Endodermal cell (in vitro differentiated cells): ENCODE measurements at regions not wholly inside any gene's neighbourhood (a gene's known extent, or its start where the extent isn't known, plus 50 kb on each side); places are given as distances from the start of the nearest gene placed in this dataset.

Source experiments
- DNase-seq: peaks from one replicate; pipeline ENCODE4 v3.0.0-alpha.2; 2017
- H3K27ac ChIP-seq: 2 replicates; pipeline ENCODE4 v1.5.1; 2013; ENCODE audit warnings: mild to moderate bottlenecking, low read depth, low read length, moderate library complexity
- H3K27me3 ChIP-seq: 2 replicates; pipeline ENCODE4 v1.6.1; 2013; ENCODE audit warnings: mild to moderate bottlenecking, low read length, moderate library complexity; ENCODE audit not compliant: insufficient read depth, control insufficient read depth, poor library complexity, severe bottlenecking
- H3K36me3 ChIP-seq: 2 replicates; pipeline ENCODE4 v1.7.0; 2013; ENCODE audit warnings: mild to moderate bottlenecking, low read length, moderate library complexity; ENCODE audit not compliant: control insufficient read depth, insufficient read depth
- H3K4me1 ChIP-seq: one replicate; pipeline ENCODE4 v1.7.0; 2013; ENCODE audit warnings: low read length; ENCODE audit not compliant: control insufficient read depth, insufficient read depth
- H3K4me3 ChIP-seq: 2 replicates; pipeline ENCODE4 v1.5.1; 2013; ENCODE audit warnings: mild to moderate bottlenecking, low read length, moderate library complexity
- H3K9ac ChIP-seq: 2 replicates; pipeline ENCODE4 v1.6.1; 2013; ENCODE audit warnings: mild to moderate bottlenecking, low read length, moderate library complexity; ENCODE audit not compliant: poor library complexity, severe bottlenecking; ENCODE audit errors: extremely low read depth
- H3K9me3 ChIP-seq: 2 replicates; pipeline ENCODE4 v1.6.1; 2013; ENCODE audit warnings: mild to moderate bottlenecking, low read length, moderate library complexity; ENCODE audit not compliant: control insufficient read depth
- H3K27ac Mint-ChIP-seq: 2 replicates; pipeline ENCODE4 v1.8.0; 2020; ENCODE audit warnings: mixed read lengths
- H3K27me3 Mint-ChIP-seq: 2 replicates; pipeline ENCODE4 v1.8.0; 2021; ENCODE audit warnings: mild to moderate bottlenecking, mixed read lengths; ENCODE audit not compliant: insufficient read depth
- H3K36me3 Mint-ChIP-seq: 2 replicates; pipeline ENCODE4 v1.8.0; 2020; ENCODE audit warnings: low read depth, mixed read lengths
- H3K4me1 Mint-ChIP-seq: 2 replicates; pipeline ENCODE4 v1.8.0; 2020; ENCODE audit warnings: mixed read lengths
- H3K4me3 Mint-ChIP-seq: 2 replicates; pipeline ENCODE4 v1.8.0; 2020; ENCODE audit warnings: mild to moderate bottlenecking, moderate library complexity, mixed read lengths
- H3K9me3 Mint-ChIP-seq: 2 replicates; pipeline ENCODE4 v1.8.0; 2020; ENCODE audit warnings: mild to moderate bottlenecking, mixed read lengths
- CTCF ChIP-seq: fragments of 200-600 bp; sonication (generic); conservative IDR thresholded peaks from 2 replicates; pipeline ENCODE4 v1.5.0; 2021; ENCODE audit warnings: antibody characterized with exemption, mild to moderate bottlenecking
- WGBS, 2 experiments: methylation state at CpG; one replicate each; pipeline versions ENCODE4 v1.1.5 to v1.1.7; 2013; ENCODE audit warnings: missing lambda C conversion rate in 2 of 2, mixed read lengths in 1 of 2; ENCODE audit not compliant: insufficient coverage in 1 of 2, insufficient read length in 1 of 2; 5-methylcytosine and 5-hydroxymethylcytosine counted together

- Histone ChIP-seq H3K4me1 (peaks cover 4% of the 10 kb centered on the region), H3K36me3 (no peaks in the 10 kb centered on the region), H3K9me3 (no peaks in the 10 kb centered on the region), H3K27me3 (no peaks in the 10 kb centered on the region), H3K27ac (no peak overlapping the region), H3K4me3 (no peak overlapping the region), H3K9ac (no peak overlapping the region)
- Mint-ChIP-seq H3K27ac (no peak overlapping the region), H3K4me1 (peaks cover 4% of the 10 kb centered on the region), H3K9me3 (peaks cover 2% of the 10 kb centered on the region), H3K36me3 (no peaks in the 10 kb centered on the region), H3K4me3 (no peak overlapping the region), H3K27me3 (no peaks in the 10 kb centered on the region)
- 96 to 100% methylated on average over 1 to 5 of the region's 7 CpGs for WGBS, 2 experiments
- DNase-seq: no peak
- TF ChIP-seq CTCF: no peak
Measured at GRCh38 chr20:11101696-11102095, 427.9 kb upstream of the JAG1 start.

DNA sequence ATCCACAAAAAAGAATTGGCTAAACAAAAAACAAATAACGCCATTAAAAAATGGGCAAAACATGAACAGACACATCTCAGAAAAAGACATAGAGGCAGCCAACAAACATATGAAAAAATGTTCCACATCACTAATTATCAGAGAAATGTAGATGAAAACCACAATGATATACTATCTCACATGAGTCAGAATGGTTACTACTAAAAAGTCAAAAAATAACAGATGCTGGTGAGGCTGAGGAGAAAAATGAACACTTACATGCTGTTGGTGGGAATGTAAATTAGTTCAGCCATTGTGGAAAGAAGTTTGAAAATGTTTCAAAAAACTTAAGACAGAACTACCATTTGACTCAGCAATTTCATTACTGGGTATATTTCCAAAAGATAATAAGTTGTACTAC is 430.1 kb upstream of the JAG1 start:
- Histone ChIP-seq H3K9ac (no peak overlapping the region), H3K36me3 (no peaks in the 10 kb centered on the region), H3K9me3 (no peaks in the 10 kb centered on the region), H3K27ac (no peak overlapping the region), H3K4me1 (peaks cover 4% of the 10 kb centered on the region), H3K4me3 (no peak overlapping the region), H3K27me3 (no peaks in the 10 kb centered on the region)
- H3K27ac Mint-ChIP-seq: no peak overlapping the region
- WGBS, 2 experiments: 100% methylated on average over 1 of the region's 1 CpG
- H3K4me1 Mint-ChIP-seq: peaks cover 18% of the 10 kb centered on the region
- no peaks in the 10 kb centered on the region for H3K36me3 Mint-ChIP-seq
- H3K9me3 Mint-ChIP-seq: peaks cover 2% of the 10 kb centered on the region
- no peak for DNase-seq
- H3K4me3 Mint-ChIP-seq: no peak overlapping the region
- H3K27me3 Mint-ChIP-seq: no peaks in the 10 kb centered on the region
- no peak for TF ChIP-seq CTCF

DNA sequence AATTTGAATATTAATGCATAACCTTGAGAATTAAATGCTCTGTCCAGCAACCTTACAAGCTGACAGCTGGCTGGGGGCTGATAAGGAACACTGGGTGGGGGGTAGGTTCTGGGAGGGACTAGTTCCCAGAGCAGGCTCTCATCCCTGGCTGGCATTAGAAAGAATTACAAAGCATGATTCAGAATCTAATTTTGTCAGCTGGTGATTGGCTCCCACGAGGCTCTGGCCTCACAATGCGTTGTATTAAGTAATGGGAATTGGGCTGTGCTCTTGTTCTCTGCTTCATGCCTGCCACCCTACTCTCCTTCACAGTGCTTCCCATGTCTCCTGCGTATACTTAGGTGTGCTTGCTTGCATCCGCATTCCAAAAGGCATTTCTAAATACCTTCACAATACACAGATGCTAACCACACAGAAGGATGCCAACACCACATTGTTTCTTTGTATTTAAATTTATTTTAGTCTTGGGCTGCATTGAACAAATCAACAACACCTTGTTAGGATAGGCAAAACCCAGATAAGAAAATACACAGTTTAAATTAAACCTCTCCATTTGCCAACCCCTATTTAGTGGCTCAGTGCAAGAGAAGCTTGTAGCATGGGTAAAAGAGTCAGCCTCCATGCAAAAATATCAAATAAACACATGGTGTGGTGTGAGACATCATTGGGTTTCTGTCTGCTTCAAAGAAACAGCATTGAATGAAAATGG is 434.5 kb upstream of the JAG1 start:
- 59 to 79% methylated on average over 3 to 4 of the region's 4 CpGs for WGBS, 2 experiments
- H3K36me3 Mint-ChIP-seq: no peaks in the 10 kb centered on the region
- peak overlapping the region; percentile 16 for H3K4me3 ChIP-seq

More for the DNA sequence above, 434.5 kb upstream of the JAG1 start:
- no peak overlapping the region for H3K27ac ChIP-seq
- peaks cover 4% of the 10 kb centered on the region for H3K4me1 ChIP-seq
- H3K9me3 Mint-ChIP-seq: no peaks in the 10 kb centered on the region
- no peak overlapping the region for H3K4me3 Mint-ChIP-seq
- DNase-seq: peak; percentile 68
- H3K4me1 Mint-ChIP-seq: peaks cover 22% of the 10 kb centered on the region
- H3K36me3 ChIP-seq: no peaks in the 10 kb centered on the region
- no peaks in the 10 kb centered on the region for H3K27me3 Mint-ChIP-seq
- H3K9ac ChIP-seq: peak overlapping the region; percentile 0
- H3K27me3 ChIP-seq: no peaks in the 10 kb centered on the region
- no peak for TF ChIP-seq CTCF
- no peaks in the 10 kb centered on the region for H3K9me3 ChIP-seq
- H3K27ac Mint-ChIP-seq: peak overlapping the region; percentile 73
